Breast epithelium (tissue), 3 donors: ENCODE measurements at regions not wholly inside any gene's neighbourhood (a gene's known extent, or its start where the extent isn't known, plus 50 kb on each side); places are given as distances from the start of the nearest gene placed in this dataset.

Experiments used
- POLR2A ChIP-seq: fragments of 450-650 bp; IDR thresholded peaks from one replicate; pipeline ENCODE4 v1.6.1; 2016; ENCODE audit warnings: antibody characterized with exemption, mild to moderate bottlenecking, moderate library complexity
- TF ChIP-seq, protein P1 (sequence below), 3 donors: fragments of 450-650 bp; IDR thresholded peaks; one replicate each; pipeline ENCODE4 v1.5.1; 2016 to 2017; ENCODE audit warnings: antibody characterized with exemption in 3 of 3, mild to moderate bottlenecking in 3 of 3, moderate library complexity in 3 of 3

DNA sequence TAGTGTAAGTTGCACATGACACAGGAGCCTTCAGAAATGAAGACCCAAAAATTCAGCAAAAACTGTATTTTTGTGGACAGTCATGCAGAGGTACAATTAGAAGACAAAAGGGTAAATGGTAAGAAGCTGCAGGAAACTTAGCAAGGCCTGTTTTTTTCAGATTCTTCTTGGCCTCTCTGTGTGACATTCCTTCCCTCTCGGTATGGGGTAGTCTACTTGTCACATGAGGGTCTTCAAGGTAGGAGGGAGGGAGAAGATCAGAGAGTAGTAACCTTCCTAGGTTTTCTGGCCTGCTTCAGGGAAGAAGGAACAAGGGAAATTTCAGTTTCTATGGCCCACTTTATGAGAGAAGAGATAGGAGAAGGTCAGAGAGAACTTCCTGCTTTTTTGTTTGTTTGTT, 230.4 kb upstream of the PPP1R2C start:
- TF ChIP-seq, protein P1, sequence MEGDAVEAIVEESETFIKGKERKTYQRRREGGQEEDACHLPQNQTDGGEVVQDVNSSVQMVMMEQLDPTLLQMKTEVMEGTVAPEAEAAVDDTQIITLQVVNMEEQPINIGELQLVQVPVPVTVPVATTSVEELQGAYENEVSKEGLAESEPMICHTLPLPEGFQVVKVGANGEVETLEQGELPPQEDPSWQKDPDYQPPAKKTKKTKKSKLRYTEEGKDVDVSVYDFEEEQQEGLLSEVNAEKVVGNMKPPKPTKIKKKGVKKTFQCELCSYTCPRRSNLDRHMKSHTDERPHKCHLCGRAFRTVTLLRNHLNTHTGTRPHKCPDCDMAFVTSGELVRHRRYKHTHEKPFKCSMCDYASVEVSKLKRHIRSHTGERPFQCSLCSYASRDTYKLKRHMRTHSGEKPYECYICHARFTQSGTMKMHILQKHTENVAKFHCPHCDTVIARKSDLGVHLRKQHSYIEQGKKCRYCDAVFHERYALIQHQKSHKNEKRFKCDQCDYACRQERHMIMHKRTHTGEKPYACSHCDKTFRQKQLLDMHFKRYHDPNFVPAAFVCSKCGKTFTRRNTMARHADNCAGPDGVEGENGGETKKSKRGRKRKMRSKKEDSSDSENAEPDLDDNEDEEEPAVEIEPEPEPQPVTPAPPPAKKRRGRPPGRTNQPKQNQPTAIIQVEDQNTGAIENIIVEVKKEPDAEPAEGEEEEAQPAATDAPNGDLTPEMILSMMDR (IDR thresholded peaks at IDR 0.05) = no peak
- TF ChIP-seq POLR2A = no peak
